PC-3 (cell line): ENCODE measurements at regions not wholly inside any gene's neighbourhood (a gene's known extent, or its start where the extent isn't known, plus 50 kb on each side); places are given as distances from the start of the nearest gene placed in this dataset.

Experiments
- EZH2phosphoT487 ChIP-seq: fragments of 300-600 bp; sonication (generic); IDR thresholded peaks from 2 replicates; pipeline ENCODE4 v1.6.1; 2018; ENCODE audit warnings: mild to moderate bottlenecking, antibody characterized with exemption, low read length, borderline replicate concordance
- TF ChIP-seq, protein P1 (sequence below): fragments of 300-600 bp; sonication (generic); conservative IDR thresholded peaks from 2 replicates; pipeline ENCODE4 v1.5.1; 2017; ENCODE audit warnings: antibody characterized with exemption, low read depth, mild to moderate bottlenecking, low read length

- TF ChIP-seq, protein P1, sequence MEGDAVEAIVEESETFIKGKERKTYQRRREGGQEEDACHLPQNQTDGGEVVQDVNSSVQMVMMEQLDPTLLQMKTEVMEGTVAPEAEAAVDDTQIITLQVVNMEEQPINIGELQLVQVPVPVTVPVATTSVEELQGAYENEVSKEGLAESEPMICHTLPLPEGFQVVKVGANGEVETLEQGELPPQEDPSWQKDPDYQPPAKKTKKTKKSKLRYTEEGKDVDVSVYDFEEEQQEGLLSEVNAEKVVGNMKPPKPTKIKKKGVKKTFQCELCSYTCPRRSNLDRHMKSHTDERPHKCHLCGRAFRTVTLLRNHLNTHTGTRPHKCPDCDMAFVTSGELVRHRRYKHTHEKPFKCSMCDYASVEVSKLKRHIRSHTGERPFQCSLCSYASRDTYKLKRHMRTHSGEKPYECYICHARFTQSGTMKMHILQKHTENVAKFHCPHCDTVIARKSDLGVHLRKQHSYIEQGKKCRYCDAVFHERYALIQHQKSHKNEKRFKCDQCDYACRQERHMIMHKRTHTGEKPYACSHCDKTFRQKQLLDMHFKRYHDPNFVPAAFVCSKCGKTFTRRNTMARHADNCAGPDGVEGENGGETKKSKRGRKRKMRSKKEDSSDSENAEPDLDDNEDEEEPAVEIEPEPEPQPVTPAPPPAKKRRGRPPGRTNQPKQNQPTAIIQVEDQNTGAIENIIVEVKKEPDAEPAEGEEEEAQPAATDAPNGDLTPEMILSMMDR, result no peak
- no peak for TF ChIP-seq EZH2phosphoT487
Observed at GRCh38 chr3:5710718-5711117, 523.2 kb downstream of the EDEM1 start.
